ENCODE measurements at regions not wholly inside any gene's neighbourhood (a gene's known extent, or its start where the extent isn't known, plus 50 kb on each side); places are given as distances from the start of the nearest gene placed in this dataset.

GRCh38 chr12:93043877-93044209 lies 114.7 kb upstream of the EEA1 start:
- DNase-seq, result no peak

DNA sequence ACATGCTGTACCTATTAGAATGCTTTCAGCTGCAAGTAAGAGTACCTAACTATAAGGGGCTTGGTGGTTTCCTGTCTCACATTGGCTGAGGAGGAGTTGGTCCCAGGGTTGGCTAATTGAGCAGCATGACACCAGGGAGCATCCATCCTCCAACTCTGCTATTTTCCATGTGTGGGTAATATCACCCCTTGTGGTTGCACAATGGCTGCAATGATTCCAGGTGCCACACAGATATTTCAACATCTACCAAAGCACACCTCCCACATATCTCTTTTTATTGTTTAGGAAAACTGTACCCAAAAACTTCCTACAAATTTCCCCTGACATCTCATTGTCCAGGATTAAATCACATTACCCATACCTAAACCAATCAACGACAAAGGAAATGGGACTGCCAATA lies 118.0 kb upstream of the EEA1 start:
- DNase-seq, result no peak

GRCh38 chr12:93048656-93049055 lies 119.6 kb upstream of the EEA1 start:
- DNase-seq, result no peak

DNA sequence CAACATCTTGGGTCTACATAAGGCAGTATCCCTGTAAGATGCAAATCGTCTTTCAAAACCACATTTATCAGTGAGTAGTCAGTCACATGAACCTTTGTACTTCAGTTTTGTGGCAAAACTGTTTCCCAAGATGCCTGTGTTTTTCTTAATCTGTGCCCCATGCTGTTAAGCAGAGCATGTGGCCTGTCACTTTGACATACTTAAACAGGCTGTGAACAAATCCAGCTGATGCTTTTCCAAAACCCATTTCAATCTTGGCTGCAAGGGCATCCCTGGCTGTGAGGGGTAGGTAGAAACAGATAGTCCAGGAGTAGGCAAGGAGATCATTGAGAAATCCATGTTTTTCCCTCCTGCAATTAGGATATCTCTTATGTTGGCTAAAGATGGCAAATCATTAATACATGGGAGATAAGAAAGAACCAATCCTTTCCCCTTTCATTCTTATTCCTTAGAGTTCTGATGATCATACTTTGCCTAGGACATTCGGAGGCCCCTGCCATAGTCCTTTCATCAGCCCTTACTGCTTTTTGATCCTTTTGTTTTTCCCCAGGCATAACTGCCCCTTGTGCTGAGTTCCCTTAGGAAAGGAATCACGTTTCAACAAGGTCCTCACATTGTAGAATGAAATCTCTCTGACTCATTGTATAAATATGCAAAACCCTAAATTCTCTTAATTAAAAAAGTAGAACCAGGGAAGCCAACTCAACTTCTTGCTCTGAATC lies 121.1 kb upstream of the EEA1 start:
- DNase-seq, result no peak

- no peak for DNase-seq
Observed at GRCh38 chr12:93050748-93051081, 121.6 kb upstream of the EEA1 start.

DNA sequence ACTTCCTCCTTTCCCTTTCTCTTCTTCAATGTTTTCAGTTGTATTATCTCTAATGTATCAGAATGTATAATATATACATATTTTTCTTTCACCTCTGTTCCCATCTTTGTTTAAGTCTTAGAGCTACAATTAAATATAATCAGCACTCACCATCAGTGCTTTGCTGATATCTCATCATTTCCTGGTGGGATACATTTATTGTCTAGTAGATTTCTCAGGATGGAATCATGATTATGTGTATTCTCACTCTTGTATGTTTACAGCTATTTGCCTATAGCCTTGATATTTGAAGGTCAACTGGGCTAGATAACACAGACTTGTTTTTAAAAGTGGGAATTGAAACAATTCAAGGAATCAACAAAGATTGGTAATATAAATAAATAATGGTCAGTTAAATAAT lies 124.9 kb upstream of the EEA1 start:
- no peak for DNase-seq

DNA sequence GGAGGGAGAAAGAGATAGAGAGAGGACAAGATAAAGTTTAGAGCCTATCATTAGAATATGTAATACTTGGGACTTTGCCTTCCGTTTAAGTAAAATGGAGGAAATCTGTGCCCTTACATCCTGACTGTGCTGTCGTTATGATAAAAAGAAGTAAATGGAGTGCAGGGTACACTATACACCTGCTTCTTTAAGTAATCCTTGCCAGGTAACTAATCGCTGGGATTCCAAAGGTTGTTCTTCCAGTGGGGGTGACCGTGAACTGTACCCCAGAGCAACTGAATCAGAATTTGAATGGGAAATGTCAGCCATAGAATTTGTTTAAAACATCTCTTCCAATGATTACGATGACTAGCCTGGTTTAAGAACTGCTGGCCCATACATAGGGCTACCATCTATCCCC lies 126.1 kb upstream of the EEA1 start:
- DNase-seq, result no peak

- DNase-seq, result no peak
Observed at GRCh38 chr12:93056971-93057535, 128.0 kb upstream of the EEA1 start.

GRCh38 chr12:93058280-93058679 lies 129.2 kb upstream of the EEA1 start:
- no peak for DNase-seq

- DNase-seq, result no peak
Observed at GRCh38 chr12:93059288-93059687, 130.2 kb upstream of the EEA1 start.

- DNase-seq, result no peak
Observed at GRCh38 chr12:93059925-93060665, 131.0 kb upstream of the EEA1 start.

DNA sequence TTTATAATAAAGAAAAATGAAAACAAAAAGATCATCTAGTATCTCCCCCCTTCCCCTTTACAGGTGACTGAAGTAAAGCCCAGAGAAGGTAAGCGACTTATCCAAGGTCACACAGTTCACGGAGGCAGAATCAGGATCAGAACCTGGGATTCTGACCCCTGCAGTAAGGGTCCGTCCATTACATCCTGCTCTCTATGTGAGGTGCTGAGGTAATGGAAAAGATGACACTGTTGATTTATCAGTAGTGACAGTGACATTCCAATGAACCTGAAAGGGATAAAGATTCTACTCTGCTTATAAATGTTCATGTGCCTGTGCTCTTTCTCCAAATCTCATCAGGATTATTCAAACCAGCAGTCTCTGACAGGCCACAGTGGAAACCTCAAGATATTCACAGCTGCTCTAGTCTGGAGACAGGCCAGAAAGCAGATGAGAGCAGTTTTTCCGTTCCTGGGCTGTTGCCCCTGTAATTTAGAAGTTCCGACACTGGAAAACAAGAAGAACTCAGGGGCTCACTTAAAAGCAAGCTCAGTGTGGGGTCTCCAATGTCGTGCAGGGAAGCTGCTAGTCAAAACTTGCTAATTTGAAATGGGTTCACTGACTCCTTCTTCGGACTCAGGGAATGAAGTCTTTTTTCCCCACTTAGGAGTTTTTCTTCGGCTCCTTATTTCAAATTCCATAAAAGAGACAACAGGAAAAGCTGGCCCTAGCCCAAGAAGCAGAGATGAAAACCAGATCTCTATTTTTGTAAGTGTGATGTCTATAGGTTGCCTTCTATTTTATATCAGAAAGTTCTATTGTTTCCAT lies 131.8 kb upstream of the EEA1 start:
- no peak for DNase-seq

- no peak for DNase-seq
Observed at GRCh38 chr12:93061473-93062419, 132.7 kb upstream of the EEA1 start.

DNA sequence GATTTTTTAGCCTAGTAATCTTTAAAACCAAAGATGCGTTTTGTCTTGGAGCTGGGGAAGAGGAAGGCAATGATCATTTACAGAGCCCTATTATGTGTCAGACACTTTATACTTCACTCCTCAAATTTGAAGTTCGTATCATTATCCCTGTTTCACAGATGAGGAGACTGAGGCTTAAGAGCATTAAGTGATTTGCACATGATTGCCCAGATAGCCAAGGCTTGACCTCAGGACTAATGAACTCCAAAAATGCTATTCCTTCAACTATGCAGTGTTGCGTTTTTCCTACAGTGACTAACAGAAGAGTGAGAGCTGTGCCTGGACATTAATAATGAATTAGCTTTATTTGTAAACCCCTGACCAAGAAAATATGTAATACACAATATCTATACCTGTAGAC lies 136.8 kb upstream of the EEA1 start:
- DNase-seq, result no peak

- no peak for DNase-seq
Observed at GRCh38 chr12:93072340-93072739, 143.2 kb upstream of the EEA1 start.

- DNase-seq, result no peak
Observed at GRCh38 chr12:93073324-93073723, 144.2 kb upstream of the EEA1 start.

GRCh38 chr12:93078059-93078458 lies 149.0 kb upstream of the EEA1 start:
- no peak for DNase-seq

- no peak for DNase-seq
Observed at GRCh38 chr12:93078577-93078976, 149.5 kb upstream of the EEA1 start.

- DNase-seq, result no peak
Observed at GRCh38 chr12:93079271-93079670, 150.2 kb upstream of the EEA1 start.

DNA sequence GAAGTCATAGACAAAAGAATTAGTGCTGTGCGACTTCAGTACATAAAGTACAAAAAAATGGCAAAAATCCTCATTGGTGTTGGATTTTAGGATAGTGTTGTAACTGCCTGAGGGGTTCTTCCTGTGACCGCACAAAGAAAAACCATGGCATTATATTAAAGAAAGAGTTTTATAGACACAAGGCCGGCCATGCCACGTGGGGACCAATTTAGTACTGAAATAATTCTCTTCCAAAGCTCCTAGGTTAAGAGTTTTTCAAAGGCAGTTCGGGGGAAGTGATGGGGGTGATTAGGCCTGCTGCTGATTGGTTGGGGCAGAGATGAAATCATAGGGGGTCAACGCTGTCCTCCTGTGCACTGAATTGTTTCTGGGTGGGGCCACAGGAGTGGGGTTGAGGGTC lies 150.9 kb upstream of the EEA1 start:
- DNase-seq, result no peak

- no peak for DNase-seq
Observed at GRCh38 chr12:93080452-93080851, 151.4 kb upstream of the EEA1 start.

DNA sequence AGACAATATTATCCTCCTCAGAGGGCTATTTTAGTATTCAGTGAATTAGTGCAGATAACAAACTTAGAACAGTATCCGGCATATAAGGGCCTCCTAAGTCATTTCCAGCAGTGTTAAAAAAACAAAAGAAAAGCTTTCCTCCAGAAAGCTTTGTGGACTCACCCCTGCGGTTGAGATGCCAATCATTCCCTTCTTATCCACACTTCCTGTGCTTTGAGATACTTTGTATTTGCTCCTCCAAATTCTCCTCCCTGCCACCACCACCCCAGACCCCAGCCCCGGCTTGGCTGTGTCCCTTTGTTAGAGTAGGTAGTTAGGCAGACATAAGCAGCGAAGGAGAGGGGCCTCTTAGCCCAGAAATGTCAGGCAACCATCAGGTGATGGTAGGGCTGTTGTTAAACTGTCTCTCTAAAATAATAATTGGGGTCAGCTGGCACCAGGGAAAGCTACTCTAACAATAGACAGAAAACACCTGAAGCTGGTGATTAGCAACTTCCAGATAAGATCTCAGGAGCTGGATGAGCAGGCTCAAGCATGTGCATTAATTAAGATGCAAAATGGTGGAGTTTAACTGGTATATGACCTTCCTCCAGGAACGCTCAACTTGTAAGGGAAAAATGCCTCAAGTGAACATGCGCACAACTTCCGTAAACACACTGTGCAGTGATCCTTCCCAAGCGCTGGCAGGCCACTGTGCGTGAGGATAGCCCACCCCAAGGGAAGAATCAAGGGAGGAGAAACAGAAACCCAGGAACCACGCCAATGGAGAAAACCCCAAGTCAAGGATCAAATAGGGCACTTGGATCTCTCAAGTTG lies 152.1 kb upstream of the EEA1 start:
- DNase-seq, result no peak

Measured in Kasumi-1 (cell line).